NB4 (cell line): ENCODE measurements at regions not wholly inside any gene's neighbourhood (a gene's known extent, or its start where the extent isn't known, plus 50 kb on each side); places are given as distances from the start of the nearest gene placed in this dataset.

Source experiments
- CTCF ChIP-seq: IDR thresholded peaks from one replicate; pipeline ENCODE4 v1.5.1; 2012; ENCODE audit warnings: low read depth, low read length
- MAX ChIP-seq: IDR thresholded peaks from 2 replicates; pipeline ENCODE4 v1.6.1; 2011; ENCODE audit warnings: low read depth, low read length

GRCh38 chr16:73286346-73287267 is 238.7 kb upstream of the ZFHX3 start:
- TF ChIP-seq MAX: no peak
- TF ChIP-seq CTCF: no peak
